Endothelial cell of umbilical vein (primary cell): ENCODE measurements at regions not wholly inside any gene's neighbourhood (a gene's known extent, or its start where the extent isn't known, plus 50 kb on each side); places are given as distances from the start of the nearest gene placed in this dataset.

Experiments used
- BruUV-seq: library from RNA; stranded (reverse); fragments of 400-500 nt; replicated peaks from 2 replicates; lab custom pipeline; 2021; lab: Mats Ljungman, UMichigan
- CTCF ChIA-PET: fragments of 300-600, 350-600 bp; sonication (Branson Sonifier 250); formaldehyde crosslinking; loops from one replicate; lab custom pipeline; 2021; ENCODE audit warnings: antibody characterized with exemption, inconsistent platforms; lab: Charles Lee
- POLR2A ChIA-PET: fragments of 300-600, 350-600 bp; sonication (Branson Sonifier 250); formaldehyde crosslinking; loops from one replicate; lab custom pipeline; 2021; ENCODE audit warnings: antibody characterized with exemption, inconsistent platforms; lab: Charles Lee
- DNase-seq: peaks from one replicate; pipeline ENCODE4 v3.0.0-alpha.2; 2011; ENCODE audit warnings: low read depth, low spot score
- FAIRE-seq: peaks from 2 replicates; lab custom pipeline; 2011; peaks lifted over from hg19 to GRCh38; lab: Jason Lieb, UNC
- H2AFZ ChIP-seq: 2 replicates; pipeline ENCODE4 v1.6.0; 2012; ENCODE audit warnings: low read depth, low read length, control low read depth, inconsistent platforms
- H3K27ac ChIP-seq: 2 replicates; pipeline ENCODE4 v1.5.1; 2011; ENCODE audit warnings: low read depth, mild to moderate bottlenecking, control low read depth, low read length, moderate library complexity; ENCODE audit not compliant: insufficient read depth
- H3K27me3 ChIP-seq, 2 experiments: 2 replicates each; pipeline versions ENCODE4 v1.6.0 to v1.6.1; 2011; ENCODE audit warnings: low read length in 2 of 2, mixed read lengths in 1 of 2; ENCODE audit not compliant: control insufficient read depth in 2 of 2, insufficient read depth in 2 of 2
- H3K36me3 ChIP-seq, 2 experiments: 2 replicates in 1 of 2; 3 replicates in 1 of 2; pipeline ENCODE4 v1.5.1; 2011; ENCODE audit warnings: low read length in 2 of 2, mild to moderate bottlenecking in 1 of 2, moderate library complexity in 1 of 2; ENCODE audit not compliant: control insufficient read depth in 2 of 2, insufficient read depth in 2 of 2; ENCODE audit errors: extremely low read depth in 1 of 2
- H3K4me1 ChIP-seq: 3 replicates; pipeline ENCODE4 v1.5.1; 2011; ENCODE audit warnings: mild to moderate bottlenecking, low read length; ENCODE audit not compliant: control insufficient read depth, insufficient read depth; ENCODE audit errors: extremely low read depth
- H3K4me2 ChIP-seq: 2 replicates; pipeline ENCODE4 v1.6.1; 2011; ENCODE audit warnings: low read length, control low read depth, mixed read lengths; ENCODE audit not compliant: insufficient read depth
- H3K4me3 ChIP-seq, 3 experiments: fragments of 200-600 bp in 1 of 3; sonication (generic), shearing (Covaris generic) in 1 of 3; replicated peaks in 1 of 3; 2 replicates each; pipeline ENCODE4 v1.5.1; 2011 to 2016; ENCODE audit warnings: control low read depth in 3 of 3, low read length in 3 of 3, mild to moderate bottlenecking in 2 of 3, inconsistent platforms in 1 of 3, low read depth in 1 of 3, moderate library complexity in 1 of 3; ENCODE audit not compliant: insufficient read depth in 1 of 3
- H3K79me2 ChIP-seq: 2 replicates; pipeline ENCODE4 v1.6.0; 2012; ENCODE audit warnings: low read length, inconsistent platforms; ENCODE audit not compliant: control insufficient read depth, insufficient read depth
- H3K9ac ChIP-seq: replicated peaks from 2 replicates; pipeline ENCODE3; 2011; ENCODE audit warnings: low read length, control low read depth; ENCODE audit not compliant: insufficient read depth; ENCODE audit errors: extremely low read depth
- H3K9me1 ChIP-seq: replicated peaks from 3 replicates; pipeline ENCODE4 v1.6.0; 2011; ENCODE audit warnings: mild to moderate bottlenecking, low read length; ENCODE audit not compliant: control insufficient read depth, insufficient read depth; ENCODE audit errors: extremely low read depth
- H3K9me3 ChIP-seq: replicated peaks from 2 replicates; pipeline ENCODE4 v1.5.1; 2012; ENCODE audit warnings: low read length, inconsistent platforms; ENCODE audit not compliant: control insufficient read depth, insufficient read depth
- H4K20me1 ChIP-seq: replicated peaks from 2 replicates; pipeline ENCODE3; 2011; ENCODE audit warnings: mild to moderate bottlenecking, low read length; ENCODE audit not compliant: control insufficient read depth, insufficient read depth; ENCODE audit errors: extremely low read depth
- CTCF ChIP-seq, 2 donors: IDR thresholded peaks; 1 replicate in 1 of 2; 2 replicates in 1 of 2; pipeline ENCODE4 v1.5.1; 2011; ENCODE audit warnings: low read length in 2 of 2, mild to moderate bottlenecking in 2 of 2, moderate library complexity in 2 of 2, control low read depth in 1 of 2, inconsistent platforms in 1 of 2, low read depth in 1 of 2; ENCODE audit not compliant: insufficient read depth in 1 of 2; ENCODE audit errors: extremely low read depth in 1 of 2
- EZH2 ChIP-seq: IDR thresholded peaks from 2 replicates; pipeline ENCODE4 v1.6.1; 2012; ENCODE audit warnings: borderline replicate concordance, low read depth, mild to moderate bottlenecking, moderate library complexity, low read length, inconsistent platforms; ENCODE audit not compliant: severe bottlenecking
- FOS ChIP-seq: IDR thresholded peaks from 2 replicates; pipeline ENCODE4 v1.6.1; 2011; ENCODE audit warnings: mild to moderate bottlenecking, low read length, moderate library complexity, borderline replicate concordance; ENCODE audit not compliant: insufficient read depth
- GATA2 ChIP-seq: IDR thresholded peaks from 2 replicates; pipeline ENCODE4 v1.7.0; 2011; ENCODE audit warnings: low read depth, mild to moderate bottlenecking, moderate library complexity, mixed read lengths, low read length; ENCODE audit not compliant: insufficient read length, insufficient read depth
- JUN ChIP-seq: IDR thresholded peaks from 2 replicates; pipeline ENCODE4 v1.6.1; 2011; ENCODE audit warnings: borderline replicate concordance, low read depth; ENCODE audit not compliant: insufficient read length, insufficient read depth
- MAX ChIP-seq: IDR thresholded peaks from 2 replicates; pipeline ENCODE4 v1.6.1; 2011; ENCODE audit not compliant: insufficient read depth, insufficient read length
- MYC ChIP-seq: IDR thresholded peaks from one replicate; pipeline ENCODE4 v1.6.1; 2011; ENCODE audit warnings: mild to moderate bottlenecking, low read depth, low read length
- POLR2A ChIP-seq: IDR thresholded peaks from 2 replicates; pipeline ENCODE4 v1.6.1; 2012; ENCODE audit warnings: low read depth, mild to moderate bottlenecking, control low read depth, low read length
- POLR2AphosphoS5 ChIP-seq: IDR thresholded peaks from 2 replicates; pipeline ENCODE4 v1.6.1; 2012; ENCODE audit warnings: low read depth, mild to moderate bottlenecking, control low read depth, low read length, moderate library complexity; ENCODE audit not compliant: insufficient read depth
- dilution Hi-C: fragments of 300-500 bp; cut with MboI; formaldehyde crosslinking; loops from one replicate; pipeline ENCODE4 v1.15.0; 2019; ENCODE audit warnings: low sequenced_read_pairs; ENCODE audit not compliant: extremely low pct_ligation_motif_present
- intact Hi-C: fragments of 100-400 bp; cut with micrococcal nuclease; formaldehyde crosslinking; loops from one replicate; pipeline ENCODE4 v1.10.0; 2022

DNA sequence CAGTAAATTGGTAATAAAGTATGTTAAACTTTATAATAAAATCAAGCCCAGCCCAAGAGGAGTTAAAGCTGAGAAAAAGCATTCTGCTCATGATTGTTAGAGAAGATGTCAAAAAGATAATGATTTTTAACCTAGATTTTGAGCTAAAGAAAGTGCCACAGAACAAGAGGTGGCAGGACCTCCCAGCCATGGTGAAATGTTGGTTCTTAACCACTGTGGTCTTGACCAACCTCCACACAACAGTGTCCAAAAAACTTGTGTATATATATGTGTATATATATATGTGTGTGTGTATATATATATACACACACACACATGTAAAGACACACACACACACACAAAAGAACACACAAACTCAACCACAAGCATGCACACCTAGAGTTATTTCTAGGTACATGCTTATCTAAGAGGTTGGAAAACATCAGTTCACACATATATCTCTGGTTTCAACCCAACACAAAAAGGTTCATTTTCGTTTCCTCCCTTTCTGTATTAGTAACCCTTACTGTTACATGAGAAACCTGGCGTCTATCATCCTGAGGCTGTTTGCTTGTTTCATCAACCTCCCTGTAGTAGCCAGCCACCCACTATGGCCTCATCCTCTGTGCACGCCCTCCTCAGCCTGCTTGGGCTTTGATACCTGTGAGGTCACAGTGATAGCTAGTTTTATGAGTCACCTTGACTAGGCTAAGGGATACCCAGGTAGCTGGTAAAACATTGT lies 631.8 kb upstream of the ID2 start:
- Histone ChIP-seq H3K27me3 (no peaks in the 10 kb centered on the region), H3K36me3 (no peaks in the 10 kb centered on the region), H3K9me3 (peaks cover 7% of the 10 kb centered on the region), H3K79me2 (no peaks in the 10 kb centered on the region), H3K9ac (no peak overlapping the region), H2AFZ (no peak overlapping the region), H3K9me1 (no peaks in the 10 kb centered on the region), H3K4me1 (no peaks in the 10 kb centered on the region), H3K4me3 (no peak overlapping the region), H3K4me2 (no peak overlapping the region), H3K27ac (no peak overlapping the region), H4K20me1 (no peaks in the 10 kb centered on the region)
- no peak for DNase-seq
- TF ChIP-seq MYC = no peak
- TF ChIP-seq EZH2 = no peak
- no peak for TF ChIP-seq MAX
- no peak for TF ChIP-seq FOS
- TF ChIP-seq JUN = no peak
- TF ChIP-seq POLR2A = no peak
- no peak for TF ChIP-seq GATA2
- TF ChIP-seq CTCF (IDR thresholded peaks at IDR 0.05; ENCODE audit: extremely low read depth in 1 of 2, insufficient read depth in 1 of 2, low read depth in 1 of 2, low read length in 2 of 2) = no peak
- no peak for TF ChIP-seq POLR2AphosphoS5
- CTCF ChIA-PET = no interaction called here
- dilution Hi-C loops (no loop called here), intact Hi-C loops (no loop called here)
- FAIRE-seq = no peak
- POLR2A ChIA-PET = no interaction called here
- BruUV-seq = no TSS peak
